GM12892 (cell line): ENCODE measurements at regions not wholly inside any gene's neighbourhood (a gene's known extent, or its start where the extent isn't known, plus 50 kb on each side); places are given as distances from the start of the nearest gene placed in this dataset.

Source experiments
- POLR2A ChIP-seq: IDR thresholded peaks from 2 replicates; pipeline ENCODE4 v1.6.1; 2011; ENCODE audit warnings: low read depth, low read length, control low read depth
- POLR2AphosphoS5 ChIP-seq: IDR thresholded peaks from 2 replicates; pipeline ENCODE4 v1.6.1; 2011; ENCODE audit warnings: low read depth, low read length, control low read depth
- TAF1 ChIP-seq: IDR thresholded peaks from 2 replicates; pipeline ENCODE4 v1.6.1; 2011; ENCODE audit warnings: low read depth, mild to moderate bottlenecking, control low read depth, low read length, borderline replicate concordance

GRCh38 chr4:37528166-37528885 lies 157.8 kb downstream of the RELL1 start:
- TF ChIP-seq POLR2A, result no peak
- no peak for TF ChIP-seq TAF1
- no peak for TF ChIP-seq POLR2AphosphoS5
